ENCODE measurements at regions not wholly inside any gene's neighbourhood (a gene's known extent, or its start where the extent isn't known, plus 50 kb on each side); places are given as distances from the start of the nearest gene placed in this dataset.

GRCh38 chr12:24077161-24077560 lies 127.7 kb upstream of the SOX5 start:
- no peak for TF ChIP-seq ZNF263 (CRISPR knock-in tag; IDR thresholded peaks at IDR 0.05; ENCODE audit: low read depth)
- no peak for TF ChIP-seq MAX (CRISPR knock-in tag; IDR thresholded peaks at IDR 0.05)
- TF ChIP-seq ATF3 (CRISPR knock-in tag; conservative IDR thresholded peaks at IDR 0.05), result no peak
- TF ChIP-seq ERG (CRISPR knock-in tag; IDR thresholded peaks at IDR 0.05), result no peak
- TF ChIP-seq SP1 (CRISPR knock-in tag; conservative IDR thresholded peaks at IDR 0.05), result no peak
- no peak for TF ChIP-seq ZNF423 (CRISPR knock-in tag; IDR thresholded peaks at IDR 0.05)
- TF ChIP-seq CTCF (IDR thresholded peaks at IDR 0.05), result no peak
- TF ChIP-seq TEAD4 (CRISPR knock-in tag; IDR thresholded peaks at IDR 0.05), result no peak

Data from WTC11 (cell line).